Left lobe of liver (tissue), 2 donors: ENCODE measurements at regions not wholly inside any gene's neighbourhood (a gene's known extent, or its start where the extent isn't known, plus 50 kb on each side); places are given as distances from the start of the nearest gene placed in this dataset.
"Not testable (repeated sequence)": the region's sequence is repeated elsewhere in the genome, so short reads cannot be mapped to it uniquely, and the experiment has no call there.

Experiments
- ATAC-seq: fragments of 200-7000 bp; cut with Tn5 transposase; one replicate; pipeline ENCODE4 v1.9.1; 2020; ENCODE audit warnings: mild to moderate bottlenecking, moderate library complexity
- DNase-seq: peaks from one replicate; pipeline ENCODE4 v3.0.0-alpha.2; 2020; ENCODE audit warnings: low spot score
- donor health status: DM: no; HTN: no; CAD: no; lungs with moderate emphysema.
- donor health status: DM: no; HTN: yes; CAD: no.

DNA sequence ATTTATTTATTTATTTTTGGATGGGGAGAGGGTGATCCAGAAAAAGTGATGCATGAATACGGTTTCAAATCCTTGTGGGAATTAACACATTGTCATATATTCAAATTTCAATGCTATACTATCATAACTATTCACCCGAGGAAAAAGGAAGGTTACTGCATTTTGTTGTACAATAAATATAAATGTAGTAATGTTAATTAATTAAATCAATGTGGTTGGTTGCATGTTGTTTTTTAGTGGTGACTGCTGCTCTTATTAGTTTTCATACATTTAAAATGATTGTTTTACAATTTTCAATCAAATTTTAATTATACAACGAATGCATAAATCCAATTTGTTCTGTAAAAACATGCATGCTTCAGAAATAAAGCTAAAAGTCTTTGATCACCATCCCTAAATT is 180.5 kb downstream of the ZFP64 start:
- DNase-seq, result no peak

GRCh38 chr20:52010541-52010940 is 181.0 kb downstream of the ZFP64 start:
- ATAC-seq, result no peak
- DNase-seq, result no peak

More for the DNA sequence above, 180.5 kb downstream of the ZFP64 start:
- no peak for ATAC-seq

GRCh38 chr20:52008874-52009273 is 182.7 kb downstream of the ZFP64 start:
- ATAC-seq, result no peak

DNA sequence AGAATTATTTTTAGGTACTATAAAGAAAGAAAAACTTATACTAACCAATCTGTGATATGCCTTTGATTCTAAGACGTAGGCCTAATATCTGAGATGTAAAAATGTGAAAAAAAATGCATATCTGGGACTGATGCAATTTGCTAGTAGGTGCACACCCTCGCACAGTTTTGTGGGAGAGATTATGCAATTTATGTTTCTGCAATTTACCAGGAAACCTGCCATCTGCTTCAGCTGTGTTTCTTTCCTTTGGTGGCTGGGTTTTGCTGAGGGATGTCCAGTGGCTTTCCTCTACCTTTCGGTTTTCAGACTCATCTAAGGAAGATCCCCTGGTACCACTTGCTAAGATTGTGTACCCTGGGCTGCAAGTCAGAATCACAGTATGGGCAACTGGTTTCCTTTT is 186.9 kb downstream of the ZFP64 start:
- ATAC-seq, result peak; percentile 62
- no peak for DNase-seq

More at GRCh38 chr20:52008874-52009273, 182.7 kb downstream of the ZFP64 start:
- DNase-seq, result no peak

- ATAC-seq (no peak), DNase-seq (no peak)
These were observed 187.6 kb downstream of the ZFP64 start for GRCh38 chr20:52004018-52004417.

DNA sequence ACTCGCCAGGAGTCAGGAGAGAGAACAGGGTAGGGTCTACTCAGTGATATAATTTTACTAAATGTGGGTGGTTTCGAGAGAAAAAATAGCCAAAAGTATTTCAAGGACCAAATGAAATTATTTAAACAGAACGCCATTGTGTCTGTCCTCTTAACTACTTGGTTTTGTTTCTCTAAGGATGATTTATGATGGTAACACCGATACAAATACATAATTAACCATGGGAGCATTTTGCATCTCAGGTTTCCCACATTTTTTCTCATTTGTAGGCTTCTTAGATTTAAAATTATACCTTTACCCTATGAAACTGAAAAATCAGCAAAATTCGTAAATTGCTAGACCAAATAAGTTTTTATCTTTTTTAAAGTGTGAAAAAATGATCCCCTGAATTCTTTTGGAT is 188.2 kb downstream of the ZFP64 start:
- ATAC-seq (no peak), DNase-seq (no peak)

- DNase-seq (no peak), ATAC-seq (no peak)
These were observed 189.4 kb downstream of the ZFP64 start for GRCh38 chr20:52001999-52002666.

GRCh38 chr20:51997281-51997936 is 194.2 kb downstream of the ZFP64 start:
- not testable (repeated sequence) for DNase-seq, ATAC-seq

GRCh38 chr20:51995551-51995951 is 193.2 kb upstream of the SALL4 start:
- DNase-seq (no peak), ATAC-seq (no peak)

GRCh38 chr20:51994751-51995417 is 192.6 kb upstream of the SALL4 start:
- DNase-seq (no peak), ATAC-seq (no peak)

- no peak for ATAC-seq
- DNase-seq, result no peak
These were observed 185.5 kb upstream of the SALL4 start for GRCh38 chr20:51987812-51988211.

GRCh38 chr20:51985013-51985415 is 182.7 kb upstream of the SALL4 start:
- ATAC-seq (peak; percentile 87), DNase-seq (no peak)

DNA sequence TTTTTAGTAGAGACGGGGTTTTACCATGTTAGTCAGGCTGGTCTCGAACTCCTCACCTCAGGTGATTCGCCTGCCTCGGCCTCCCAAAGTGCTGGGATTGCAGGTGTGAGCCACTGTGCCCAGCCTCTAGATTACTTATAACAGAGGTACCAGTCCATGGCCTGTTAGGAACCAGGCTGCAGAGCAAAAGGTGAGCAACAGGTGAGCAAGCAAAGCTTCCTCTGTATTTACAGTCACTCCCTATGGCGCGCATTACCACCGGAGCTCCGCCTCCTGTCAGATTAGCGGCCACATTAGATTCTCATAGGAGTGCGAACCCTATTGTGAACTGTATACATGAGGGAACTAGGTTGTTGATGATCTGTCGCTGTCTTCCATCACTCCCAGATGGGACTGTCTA is 178.0 kb upstream of the SALL4 start:
- ATAC-seq (no peak), DNase-seq (no peak)

GRCh38 chr20:51979226-51979625 is 176.9 kb upstream of the SALL4 start:
- ATAC-seq (no peak), DNase-seq (no peak)

GRCh38 chr20:51978070-51978501 is 175.8 kb upstream of the SALL4 start:
- no peak for ATAC-seq
- no peak for DNase-seq

DNA sequence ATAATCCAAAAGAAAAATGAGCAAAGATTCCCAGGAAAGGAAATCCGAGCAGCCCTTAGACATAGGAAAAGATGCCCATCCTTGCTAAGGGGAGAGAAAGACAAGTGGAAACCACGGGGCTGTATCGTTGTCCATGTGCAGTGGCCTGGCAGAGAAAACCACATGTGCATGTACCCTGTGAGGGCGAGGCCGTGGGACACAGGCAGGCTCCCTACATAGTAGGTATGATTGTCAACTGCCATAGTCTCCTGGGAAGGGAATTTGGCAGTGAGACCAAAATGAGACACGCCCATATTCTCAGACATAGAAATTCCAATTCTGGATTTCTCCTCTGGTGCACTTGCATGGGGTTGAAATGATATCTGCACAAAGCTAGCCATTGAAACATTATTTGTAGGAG is 169.7 kb upstream of the SALL4 start:
- ATAC-seq, result no peak
- no peak for DNase-seq

DNA sequence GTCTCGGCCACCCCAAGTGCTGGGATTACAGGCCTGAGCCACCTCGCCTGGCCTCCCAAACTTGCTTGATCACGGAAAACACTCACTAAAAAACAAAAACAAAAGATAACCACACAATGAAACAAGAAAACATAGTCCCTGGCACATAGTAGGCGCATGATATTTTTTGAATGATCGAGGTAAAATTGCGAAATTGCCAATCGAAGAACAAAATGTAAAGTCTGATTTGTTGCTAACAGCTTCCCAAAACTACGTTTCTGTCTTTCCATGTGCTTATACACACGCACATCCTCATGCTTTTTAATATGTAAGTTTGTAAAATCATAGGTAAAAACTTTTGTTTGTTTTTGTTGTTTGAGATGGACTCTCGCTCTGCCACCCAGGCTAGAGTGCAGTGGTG is 168.5 kb upstream of the SALL4 start:
- ATAC-seq, result no peak

GRCh38 chr20:51969191-51969590 is 166.9 kb upstream of the SALL4 start:
- no peak for ATAC-seq
- DNase-seq, result no peak

More for the DNA sequence above, 168.5 kb upstream of the SALL4 start:
- DNase-seq, result no peak

GRCh38 chr20:51968151-51968550 is 165.8 kb upstream of the SALL4 start:
- DNase-seq (no peak), ATAC-seq (no peak)

DNA sequence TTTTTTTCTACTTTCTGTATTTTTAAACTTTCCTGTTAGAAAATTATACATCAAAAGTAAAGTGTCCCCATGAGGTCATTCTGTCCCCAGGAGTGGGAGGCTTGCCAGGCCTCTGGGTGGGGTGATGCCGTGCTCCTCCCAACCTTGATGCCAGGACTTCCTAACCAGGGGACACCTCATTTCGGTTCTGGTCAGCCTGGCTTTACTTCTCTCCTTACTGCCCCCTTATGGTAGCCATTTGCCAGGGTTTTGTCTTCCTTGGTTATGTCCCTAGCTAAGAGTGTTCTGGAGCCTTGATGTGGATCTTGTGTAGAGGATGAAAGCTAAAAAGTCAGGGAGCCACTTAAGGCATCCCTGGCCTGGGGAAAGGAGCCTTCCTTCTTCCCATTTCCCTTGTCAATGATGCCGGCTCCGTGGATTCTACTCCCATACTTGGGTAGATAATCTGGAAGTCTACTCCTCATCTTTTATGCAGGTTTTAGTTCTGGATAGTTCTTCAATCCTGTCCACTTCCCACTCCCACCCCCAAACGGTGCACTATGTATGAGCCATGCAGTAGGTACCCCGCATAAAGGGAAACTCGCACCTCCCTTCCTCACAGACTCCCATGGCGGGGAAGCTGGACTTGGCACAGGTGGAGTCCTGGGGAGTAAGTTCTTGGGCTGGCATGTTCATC is 164.1 kb upstream of the SALL4 start:
- ATAC-seq (peak; percentile 93), DNase-seq (peak; percentile 48)

DNA sequence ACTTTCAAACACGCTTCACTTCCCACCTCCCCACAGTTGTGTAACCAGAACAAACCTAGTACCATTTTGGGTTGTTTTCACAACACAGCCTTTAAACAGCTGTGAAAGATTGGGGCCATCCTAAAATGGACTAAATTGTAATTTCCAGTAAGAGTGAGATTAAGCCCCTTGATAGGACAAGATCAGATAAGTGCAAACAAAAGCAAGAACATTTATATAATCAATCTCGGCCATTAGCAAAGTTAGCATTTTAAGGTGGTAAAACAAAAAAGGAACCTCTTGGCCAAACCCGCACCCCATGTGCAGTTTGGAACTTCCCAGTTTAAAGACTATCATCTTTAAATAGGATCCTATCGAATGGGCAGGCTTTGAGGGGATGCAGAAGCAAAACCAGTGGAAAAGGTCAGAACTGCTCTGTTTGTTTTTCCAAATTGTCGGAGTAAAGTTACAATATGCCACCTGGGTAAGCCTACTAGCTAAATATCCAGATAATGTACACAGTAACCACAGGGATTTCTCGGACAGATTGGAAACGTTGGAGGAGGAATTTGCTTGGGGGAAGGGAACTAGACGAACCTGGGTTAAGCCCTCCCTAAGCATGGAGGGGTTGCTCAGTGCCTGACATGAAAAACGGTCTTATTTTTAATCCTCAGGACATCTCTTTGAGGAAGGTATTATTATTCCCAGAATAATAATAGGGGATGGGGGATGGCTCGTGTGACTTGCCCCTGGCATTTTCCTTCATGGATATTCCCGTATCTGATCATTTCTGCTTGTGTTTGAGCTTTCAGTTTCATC is 159.8 kb upstream of the SALL4 start:
- ATAC-seq, result no peak
- no peak for DNase-seq
